ENCODE measurements at regions not wholly inside any gene's neighbourhood (a gene's known extent, or its start where the extent isn't known, plus 50 kb on each side); places are given as distances from the start of the nearest gene placed in this dataset.

GRCh38 chr4:107138433-107138832 is 102.3 kb upstream of the DKK2 start:
- no peaks in the 10 kb centered on the region for H3K36me3 Mint-ChIP-seq (ENCODE audit: unreplicated experiment)
- DNase-seq (ENCODE audit: extremely low spot score, unreplicated experiment), result no peak
- TF ChIP-seq CTCF (IDR thresholded peaks at IDR 0.05), result no peak
- H3K9me3 Mint-ChIP-seq (ENCODE audit: unreplicated experiment), result peaks cover 13% of the 10 kb centered on the region
- H3K4me3 Mint-ChIP-seq (ENCODE audit: unreplicated experiment), result no peak overlapping the region
- H3K27me3 Mint-ChIP-seq (ENCODE audit: unreplicated experiment), result no peaks in the 10 kb centered on the region
- peaks cover 20% of the 10 kb centered on the region for H3K4me1 Mint-ChIP-seq (ENCODE audit: unreplicated experiment)
- no peak overlapping the region for H3K27ac Mint-ChIP-seq (ENCODE audit: unreplicated experiment)

DNA sequence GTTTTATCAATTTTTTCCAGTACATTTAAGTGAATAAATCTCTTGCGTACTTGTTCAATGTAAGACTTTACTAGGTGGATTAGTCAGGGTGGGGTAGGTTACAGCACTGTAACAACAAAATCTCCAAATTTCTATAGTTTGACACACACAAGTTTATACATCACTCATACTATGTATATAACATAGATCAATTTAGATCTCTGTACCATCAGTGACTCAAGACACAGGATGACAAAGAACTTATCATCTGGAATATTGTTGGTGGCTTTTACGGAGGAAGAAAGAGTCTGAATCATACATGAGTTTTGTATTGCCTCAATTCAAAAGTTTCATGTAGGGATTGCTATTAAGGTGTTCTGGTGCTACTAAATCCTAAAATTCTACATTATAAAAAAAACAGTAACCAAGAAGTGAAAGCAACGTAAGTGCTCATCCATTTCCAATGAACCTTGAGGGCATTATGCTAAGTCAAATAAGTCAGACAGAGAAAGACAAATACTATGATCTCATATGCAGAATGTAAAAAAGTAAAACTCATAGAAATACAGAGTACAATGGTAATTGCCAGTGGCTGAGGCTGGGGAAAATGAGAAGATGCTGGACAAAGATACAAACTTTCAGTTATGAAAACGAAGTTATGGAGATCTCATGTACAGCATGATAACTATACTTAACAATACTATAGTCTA is 98.0 kb upstream of the DKK2 start:
- no peaks in the 10 kb centered on the region for H3K27me3 Mint-ChIP-seq (ENCODE audit: unreplicated experiment)

GRCh38 chr4:107131295-107131694 is 95.2 kb upstream of the DKK2 start:
- Mint-ChIP-seq H3K4me1 (ENCODE audit: unreplicated experiment) (peaks cover 72% of the 10 kb centered on the region), H3K27ac (ENCODE audit: unreplicated experiment) (peak overlapping the region; percentile 72)
- no peak for DNase-seq (ENCODE audit: extremely low spot score, unreplicated experiment)

More for the DNA sequence above, 98.0 kb upstream of the DKK2 start:
- Mint-ChIP-seq H3K4me3 (ENCODE audit: unreplicated experiment) (no peak overlapping the region), H3K4me1 (ENCODE audit: unreplicated experiment) (peaks cover 50% of the 10 kb centered on the region), H3K9me3 (ENCODE audit: unreplicated experiment) (peaks cover 13% of the 10 kb centered on the region), H3K27ac (ENCODE audit: unreplicated experiment) (peak overlapping the region; percentile 59), H3K36me3 (ENCODE audit: unreplicated experiment) (no peaks in the 10 kb centered on the region)
- DNase-seq (ENCODE audit: extremely low spot score, unreplicated experiment), result no peak
- TF ChIP-seq CTCF (IDR thresholded peaks at IDR 0.05), result no peak

GRCh38 chr4:107130157-107130556 is 94.0 kb upstream of the DKK2 start:
- H3K27ac Mint-ChIP-seq (ENCODE audit: unreplicated experiment), result peak overlapping the region; percentile 53
- no peaks in the 10 kb centered on the region for H3K36me3 Mint-ChIP-seq (ENCODE audit: unreplicated experiment)
- TF ChIP-seq CTCF (IDR thresholded peaks at IDR 0.05), result no peak
- no peaks in the 10 kb centered on the region for H3K27me3 Mint-ChIP-seq (ENCODE audit: unreplicated experiment)
- H3K9me3 Mint-ChIP-seq (ENCODE audit: unreplicated experiment), result peaks cover 10% of the 10 kb centered on the region
- peaks cover 77% of the 10 kb centered on the region for H3K4me1 Mint-ChIP-seq (ENCODE audit: unreplicated experiment)
- no peak overlapping the region for H3K4me3 Mint-ChIP-seq (ENCODE audit: unreplicated experiment)
- DNase-seq (ENCODE audit: extremely low spot score, unreplicated experiment), result no peak

More at GRCh38 chr4:107131295-107131694, 95.2 kb upstream of the DKK2 start:
- H3K9me3 Mint-ChIP-seq (ENCODE audit: unreplicated experiment), result peaks cover 13% of the 10 kb centered on the region
- H3K27me3 Mint-ChIP-seq (ENCODE audit: unreplicated experiment), result no peaks in the 10 kb centered on the region
- no peak overlapping the region for H3K4me3 Mint-ChIP-seq (ENCODE audit: unreplicated experiment)
- H3K36me3 Mint-ChIP-seq (ENCODE audit: unreplicated experiment), result no peaks in the 10 kb centered on the region
- TF ChIP-seq CTCF (IDR thresholded peaks at IDR 0.05), result no peak

GRCh38 chr4:107129611-107130010 is 93.5 kb upstream of the DKK2 start:
- peaks cover 73% of the 10 kb centered on the region for H3K4me1 Mint-ChIP-seq (ENCODE audit: unreplicated experiment)
- DNase-seq (ENCODE audit: extremely low spot score, unreplicated experiment), result no peak
- H3K27me3 Mint-ChIP-seq (ENCODE audit: unreplicated experiment), result no peaks in the 10 kb centered on the region
- no peaks in the 10 kb centered on the region for H3K36me3 Mint-ChIP-seq (ENCODE audit: unreplicated experiment)
- peaks cover 10% of the 10 kb centered on the region for H3K9me3 Mint-ChIP-seq (ENCODE audit: unreplicated experiment)
- no peak for TF ChIP-seq CTCF (IDR thresholded peaks at IDR 0.05)
- no peak overlapping the region for H3K4me3 Mint-ChIP-seq (ENCODE audit: unreplicated experiment)
- peak overlapping the region; percentile 53 for H3K27ac Mint-ChIP-seq (ENCODE audit: unreplicated experiment)

All from osteocyte (in vitro differentiated cells).